ENCODE measurements at regions not wholly inside any gene's neighbourhood (a gene's known extent, or its start where the extent isn't known, plus 50 kb on each side); places are given as distances from the start of the nearest gene placed in this dataset.
A peak's percentile ranks its signal among the peaks of the same experiment; 100 is the strongest.

GRCh38 chr17:71252436-71252835 lies 868.4 kb upstream of the SOX9 start:
- DNase-seq (ENCODE audit: low read depth, low spot score): no peak
- no peaks in the 10 kb centered on the region for H3K36me3 ChIP-seq (ENCODE audit: control insufficient read depth, insufficient read depth, low read length)
- no CpG with 5 or more reads among the region's 1 CpG for WGBS (ENCODE audit: insufficient coverage, insufficient read length)
- no peaks in the 10 kb centered on the region for H3K4me1 ChIP-seq (ENCODE audit: control insufficient read depth, insufficient read depth, low read length)
- no peaks in the 10 kb centered on the region for H3K27me3 ChIP-seq (ENCODE audit: control insufficient read depth, insufficient read depth, low read length)
- no peaks in the 10 kb centered on the region for H3K9me3 ChIP-seq (ENCODE audit: control insufficient read depth, insufficient read depth, low read length)
- H3K27ac ChIP-seq (ENCODE audit: low read length): no peak overlapping the region
- H3K4me3 ChIP-seq (ENCODE audit: low read length): no peak overlapping the region

- H3K4me3 ChIP-seq (ENCODE audit: low read length): no peak overlapping the region
- no CpG with 5 or more reads among the region's 2 CpGs for WGBS (ENCODE audit: insufficient coverage, insufficient read length)
Measured at GRCh38 chr17:71257096-71257495, 863.7 kb upstream of the SOX9 start.

GRCh38 chr17:71260366-71260940 lies 860.4 kb upstream of the SOX9 start:
- Histone ChIP-seq H3K4me1 (ENCODE audit: control insufficient read depth, insufficient read depth, low read length) (no peaks in the 10 kb centered on the region), H3K27me3 (ENCODE audit: control insufficient read depth, insufficient read depth, low read length) (no peaks in the 10 kb centered on the region), H3K36me3 (ENCODE audit: control insufficient read depth, insufficient read depth, low read length) (no peaks in the 10 kb centered on the region), H3K4me3 (ENCODE audit: low read length) (no peak overlapping the region), H3K27ac (ENCODE audit: low read length) (no peak overlapping the region), H3K9me3 (ENCODE audit: control insufficient read depth, insufficient read depth, low read length) (no peaks in the 10 kb centered on the region)
- no CpG with 5 or more reads among the region's 6 CpGs for WGBS (ENCODE audit: insufficient coverage, insufficient read length)
- no peak for DNase-seq (ENCODE audit: low read depth, low spot score)

More at GRCh38 chr17:71257096-71257495, 863.7 kb upstream of the SOX9 start:
- no peaks in the 10 kb centered on the region for H3K36me3 ChIP-seq (ENCODE audit: control insufficient read depth, insufficient read depth, low read length)
- no peak for DNase-seq (ENCODE audit: low read depth, low spot score)
- no peak overlapping the region for H3K27ac ChIP-seq (ENCODE audit: low read length)
- H3K9me3 ChIP-seq (ENCODE audit: control insufficient read depth, insufficient read depth, low read length): no peaks in the 10 kb centered on the region
- H3K27me3 ChIP-seq (ENCODE audit: control insufficient read depth, insufficient read depth, low read length): no peaks in the 10 kb centered on the region
- no peaks in the 10 kb centered on the region for H3K4me1 ChIP-seq (ENCODE audit: control insufficient read depth, insufficient read depth, low read length)

GRCh38 chr17:71262586-71262985 lies 858.2 kb upstream of the SOX9 start:
- H3K4me1 ChIP-seq (ENCODE audit: control insufficient read depth, insufficient read depth, low read length): no peaks in the 10 kb centered on the region
- H3K27me3 ChIP-seq (ENCODE audit: control insufficient read depth, insufficient read depth, low read length): no peaks in the 10 kb centered on the region
- DNase-seq (ENCODE audit: low read depth, low spot score): no peak
- H3K4me3 ChIP-seq (ENCODE audit: low read length): no peak overlapping the region
- no peaks in the 10 kb centered on the region for H3K36me3 ChIP-seq (ENCODE audit: control insufficient read depth, insufficient read depth, low read length)
- WGBS (ENCODE audit: insufficient coverage, insufficient read length): no CpG with 5 or more reads among the region's 3 CpGs
- H3K27ac ChIP-seq (ENCODE audit: low read length): no peak overlapping the region
- no peaks in the 10 kb centered on the region for H3K9me3 ChIP-seq (ENCODE audit: control insufficient read depth, insufficient read depth, low read length)

GRCh38 chr17:71267668-71268067 lies 853.2 kb upstream of the SOX9 start:
- no peaks in the 10 kb centered on the region for H3K36me3 ChIP-seq (ENCODE audit: control insufficient read depth, insufficient read depth, low read length)
- no peaks in the 10 kb centered on the region for H3K27me3 ChIP-seq (ENCODE audit: control insufficient read depth, insufficient read depth, low read length)
- H3K4me3 ChIP-seq (ENCODE audit: low read length): no peak overlapping the region
- DNase-seq (ENCODE audit: low read depth, low spot score): no peak
- no peaks in the 10 kb centered on the region for H3K4me1 ChIP-seq (ENCODE audit: control insufficient read depth, insufficient read depth, low read length)
- no peak overlapping the region for H3K27ac ChIP-seq (ENCODE audit: low read length)
- no CpG with 5 or more reads among the region's 1 CpG for WGBS (ENCODE audit: insufficient coverage, insufficient read length)
- H3K9me3 ChIP-seq (ENCODE audit: control insufficient read depth, insufficient read depth, low read length): no peaks in the 10 kb centered on the region

GRCh38 chr17:71269201-71269600 lies 851.6 kb upstream of the SOX9 start:
- no peaks in the 10 kb centered on the region for H3K27me3 ChIP-seq (ENCODE audit: control insufficient read depth, insufficient read depth, low read length)
- no peak for DNase-seq (ENCODE audit: low read depth, low spot score)
- H3K4me1 ChIP-seq (ENCODE audit: control insufficient read depth, insufficient read depth, low read length): no peaks in the 10 kb centered on the region
- H3K36me3 ChIP-seq (ENCODE audit: control insufficient read depth, insufficient read depth, low read length): no peaks in the 10 kb centered on the region
- no peak overlapping the region for H3K4me3 ChIP-seq (ENCODE audit: low read length)
- H3K9me3 ChIP-seq (ENCODE audit: control insufficient read depth, insufficient read depth, low read length): no peaks in the 10 kb centered on the region
- H3K27ac ChIP-seq (ENCODE audit: low read length): no peak overlapping the region
- WGBS (ENCODE audit: insufficient coverage, insufficient read length): no CpG with 5 or more reads among the region's 1 CpG

- Histone ChIP-seq H3K9me3 (ENCODE audit: control insufficient read depth, insufficient read depth, low read length) (no peaks in the 10 kb centered on the region), H3K4me1 (ENCODE audit: control insufficient read depth, insufficient read depth, low read length) (no peaks in the 10 kb centered on the region), H3K36me3 (ENCODE audit: control insufficient read depth, insufficient read depth, low read length) (no peaks in the 10 kb centered on the region), H3K27me3 (ENCODE audit: control insufficient read depth, insufficient read depth, low read length) (no peaks in the 10 kb centered on the region), H3K4me3 (ENCODE audit: low read length) (no peak overlapping the region), H3K27ac (ENCODE audit: low read length) (no peak overlapping the region)
- no peak for DNase-seq (ENCODE audit: low read depth, low spot score)
- WGBS (ENCODE audit: insufficient coverage, insufficient read length): no CpG with 5 or more reads among the region's 2 CpGs
Measured at GRCh38 chr17:71273441-71273840, 847.4 kb upstream of the SOX9 start.

GRCh38 chr17:71276079-71276478 lies 844.7 kb upstream of the SOX9 start:
- H3K27ac ChIP-seq (ENCODE audit: low read length): no peak overlapping the region
- no peak overlapping the region for H3K4me3 ChIP-seq (ENCODE audit: low read length)
- no peak for DNase-seq (ENCODE audit: low read depth, low spot score)
- WGBS (ENCODE audit: insufficient coverage, insufficient read length): no CpG with 5 or more reads among the region's 6 CpGs
- H3K36me3 ChIP-seq (ENCODE audit: control insufficient read depth, insufficient read depth, low read length): no peaks in the 10 kb centered on the region
- no peaks in the 10 kb centered on the region for H3K9me3 ChIP-seq (ENCODE audit: control insufficient read depth, insufficient read depth, low read length)
- no peaks in the 10 kb centered on the region for H3K27me3 ChIP-seq (ENCODE audit: control insufficient read depth, insufficient read depth, low read length)
- no peaks in the 10 kb centered on the region for H3K4me1 ChIP-seq (ENCODE audit: control insufficient read depth, insufficient read depth, low read length)

- Histone ChIP-seq H3K4me1 (ENCODE audit: control insufficient read depth, insufficient read depth, low read length) (no peaks in the 10 kb centered on the region), H3K4me3 (ENCODE audit: low read length) (no peak overlapping the region), H3K36me3 (ENCODE audit: control insufficient read depth, insufficient read depth, low read length) (no peaks in the 10 kb centered on the region), H3K9me3 (ENCODE audit: control insufficient read depth, insufficient read depth, low read length) (no peaks in the 10 kb centered on the region), H3K27me3 (ENCODE audit: control insufficient read depth, insufficient read depth, low read length) (peaks cover 19% of the 10 kb centered on the region), H3K27ac (ENCODE audit: low read length) (no peak overlapping the region)
- no CpG with 5 or more reads among the region's 4 CpGs for WGBS (ENCODE audit: insufficient coverage, insufficient read length)
- DNase-seq (ENCODE audit: low read depth, low spot score): no peak
Measured at GRCh38 chr17:71283486-71283885, 837.3 kb upstream of the SOX9 start.

- DNase-seq (ENCODE audit: low read depth, low spot score): no peak
- WGBS (ENCODE audit: insufficient coverage, insufficient read length): no CpG with 5 or more reads among the region's 7 CpGs
- H3K27me3 ChIP-seq (ENCODE audit: control insufficient read depth, insufficient read depth, low read length): peaks cover 19% of the 10 kb centered on the region
Measured at GRCh38 chr17:71284032-71284755, 836.6 kb upstream of the SOX9 start.

GRCh38 chr17:71286625-71287024 lies 834.2 kb upstream of the SOX9 start:
- no CpG with 5 or more reads among the region's 7 CpGs for WGBS (ENCODE audit: insufficient coverage, insufficient read length)
- Histone ChIP-seq H3K4me1 (ENCODE audit: control insufficient read depth, insufficient read depth, low read length) (no peaks in the 10 kb centered on the region), H3K36me3 (ENCODE audit: control insufficient read depth, insufficient read depth, low read length) (no peaks in the 10 kb centered on the region), H3K9me3 (ENCODE audit: control insufficient read depth, insufficient read depth, low read length) (no peaks in the 10 kb centered on the region), H3K4me3 (ENCODE audit: low read length) (no peak overlapping the region), H3K27ac (ENCODE audit: low read length) (no peak overlapping the region), H3K27me3 (ENCODE audit: control insufficient read depth, insufficient read depth, low read length) (peaks cover 21% of the 10 kb centered on the region)
- peak; percentile 18 for DNase-seq (ENCODE audit: low read depth, low spot score)

More at GRCh38 chr17:71284032-71284755, 836.6 kb upstream of the SOX9 start:
- H3K4me3 ChIP-seq (ENCODE audit: low read length): no peak overlapping the region
- no peak overlapping the region for H3K27ac ChIP-seq (ENCODE audit: low read length)
- no peaks in the 10 kb centered on the region for H3K4me1 ChIP-seq (ENCODE audit: control insufficient read depth, insufficient read depth, low read length)
- H3K36me3 ChIP-seq (ENCODE audit: control insufficient read depth, insufficient read depth, low read length): no peaks in the 10 kb centered on the region
- no peaks in the 10 kb centered on the region for H3K9me3 ChIP-seq (ENCODE audit: control insufficient read depth, insufficient read depth, low read length)

Data from iPS DF 6.9 (cell line).